GM19452 (cell line): ENCODE measurements at regions not wholly inside any gene's neighbourhood (a gene's known extent, or its start where the extent isn't known, plus 50 kb on each side); places are given as distances from the start of the nearest gene placed in this dataset.

Source experiments
- ATAC-seq: cut with Tn5 transposase; IDR thresholded peaks from one replicate; pipeline ENCODE4 v1.9.1; 2021; ENCODE audit not compliant: unreplicated experiment

- no peak for ATAC-seq
These were observed 84.3 kb upstream of the UBL3 start for GRCh38 chr13:29934531-29935308.

- ATAC-seq = no peak
These were observed 83.0 kb upstream of the UBL3 start for GRCh38 chr13:29933401-29933800.

- ATAC-seq = no peak
These were observed 81.3 kb upstream of the UBL3 start for GRCh38 chr13:29931696-29932095.

GRCh38 chr13:29929062-29929847 is 78.8 kb upstream of the UBL3 start:
- ATAC-seq = no peak

- ATAC-seq = no peak
These were observed 75.7 kb upstream of the UBL3 start for GRCh38 chr13:29926098-29926476.

GRCh38 chr13:29925457-29926097 is 75.2 kb upstream of the UBL3 start:
- ATAC-seq = no peak

GRCh38 chr13:29924482-29925350 is 74.3 kb upstream of the UBL3 start:
- ATAC-seq = no peak

GRCh38 chr13:29923554-29924481 is 73.4 kb upstream of the UBL3 start:
- no peak for ATAC-seq

GRCh38 chr13:29922896-29923295 is 72.5 kb upstream of the UBL3 start:
- ATAC-seq = no peak

GRCh38 chr13:29922281-29922821 is 71.9 kb upstream of the UBL3 start:
- ATAC-seq = no peak

- no peak for ATAC-seq
These were observed 71.1 kb upstream of the UBL3 start for GRCh38 chr13:29921542-29921941.

GRCh38 chr13:29920025-29920643 is 69.7 kb upstream of the UBL3 start:
- no peak for ATAC-seq

- no peak for ATAC-seq
These were observed 68.4 kb upstream of the UBL3 start for GRCh38 chr13:29918845-29919244.

GRCh38 chr13:29917650-29918049 is 67.2 kb upstream of the UBL3 start:
- ATAC-seq = no peak

GRCh38 chr13:29914581-29914980 is 64.2 kb upstream of the UBL3 start:
- ATAC-seq = no peak

GRCh38 chr13:29911781-29912418 is 61.5 kb upstream of the UBL3 start:
- ATAC-seq = no peak

- no peak for ATAC-seq
These were observed 59.7 kb upstream of the UBL3 start for GRCh38 chr13:29909975-29910674.

GRCh38 chr13:29909081-29909730 is 58.8 kb upstream of the UBL3 start:
- ATAC-seq = no peak
